Neural crest cell (in vitro differentiated cells): ENCODE measurements at regions not wholly inside any gene's neighbourhood (a gene's known extent, or its start where the extent isn't known, plus 50 kb on each side); places are given as distances from the start of the nearest gene placed in this dataset.
A peak's percentile ranks its signal among the peaks of the same experiment; 100 is the strongest.

Experiments used
- DNase-seq: peaks from one replicate; pipeline ENCODE4 v3.0.0; 2021; ENCODE audit warnings: low read depth, mixed read lengths, low spot score
- H3K27ac Mint-ChIP-seq: one replicate; pipeline ENCODE4 v1.8.0; 2021; ENCODE audit warnings: mild to moderate bottlenecking, mixed read lengths; ENCODE audit not compliant: unreplicated experiment
- H3K27me3 Mint-ChIP-seq: 2 replicates; pipeline ENCODE4 v1.8.0; 2021; ENCODE audit warnings: low read depth, mild to moderate bottlenecking, mixed read lengths
- H3K36me3 Mint-ChIP-seq: 2 replicates; pipeline ENCODE4 v1.8.0; 2021; ENCODE audit warnings: low read depth, mild to moderate bottlenecking, mixed read lengths
- H3K4me1 Mint-ChIP-seq: 2 replicates; pipeline ENCODE4 v1.8.0; 2021; ENCODE audit warnings: mixed read lengths
- H3K4me3 Mint-ChIP-seq: one replicate; pipeline ENCODE4 v1.8.0; 2021; ENCODE audit warnings: mild to moderate bottlenecking, mixed read lengths
- H3K9me3 Mint-ChIP-seq: 2 replicates; pipeline ENCODE4 v1.8.0; 2021; ENCODE audit warnings: mixed read lengths
- CTCF ChIP-seq: fragments of 200-600 bp; sonication (generic); conservative IDR thresholded peaks from 2 replicates; pipeline ENCODE4 v1.5.0; 2021; ENCODE audit warnings: antibody characterized with exemption, mild to moderate bottlenecking

- Mint-ChIP-seq H3K27ac (no peak overlapping the region), H3K4me3 (no peak overlapping the region), H3K36me3 (no peaks in the 10 kb centered on the region), H3K9me3 (peaks cover 11% of the 10 kb centered on the region), H3K4me1 (peaks cover 15% of the 10 kb centered on the region), H3K27me3 (no peaks in the 10 kb centered on the region)
- no peak for TF ChIP-seq CTCF
- no peak for DNase-seq
Observed at GRCh38 chr5:68086439-68086838, 129.1 kb upstream of the PIK3R1 start.

- Mint-ChIP-seq H3K9me3 (peaks cover 6% of the 10 kb centered on the region), H3K27ac (no peak overlapping the region), H3K4me1 (peaks cover 15% of the 10 kb centered on the region), H3K4me3 (no peak overlapping the region), H3K36me3 (no peaks in the 10 kb centered on the region), H3K27me3 (no peaks in the 10 kb centered on the region)
- TF ChIP-seq CTCF: no peak
- DNase-seq: no peak
Observed at GRCh38 chr5:68084396-68084795, 131.2 kb upstream of the PIK3R1 start.

GRCh38 chr5:68080282-68081050, 135.1 kb upstream of the PIK3R1 start:
- Mint-ChIP-seq H3K4me1 (peaks cover 8% of the 10 kb centered on the region), H3K4me3 (no peak overlapping the region), H3K36me3 (peaks cover 2% of the 10 kb centered on the region), H3K27ac (no peak overlapping the region), H3K27me3 (no peaks in the 10 kb centered on the region), H3K9me3 (peaks cover 3% of the 10 kb centered on the region)
- no peak for TF ChIP-seq CTCF
- no peak for DNase-seq

- H3K27me3 Mint-ChIP-seq: no peaks in the 10 kb centered on the region
Observed at GRCh38 chr5:68077349-68077894, 138.1 kb upstream of the PIK3R1 start.

GRCh38 chr5:68074633-68075032, 140.9 kb upstream of the PIK3R1 start:
- Mint-ChIP-seq H3K27ac (peak overlapping the region; percentile 35), H3K36me3 (peaks cover 2% of the 10 kb centered on the region), H3K4me3 (no peak overlapping the region), H3K27me3 (no peaks in the 10 kb centered on the region), H3K9me3 (no peaks in the 10 kb centered on the region), H3K4me1 (peaks cover 8% of the 10 kb centered on the region)
- no peak for TF ChIP-seq CTCF
- DNase-seq: no peak

More at GRCh38 chr5:68077349-68077894, 138.1 kb upstream of the PIK3R1 start:
- no peak overlapping the region for H3K4me3 Mint-ChIP-seq
- peaks cover 2% of the 10 kb centered on the region for H3K36me3 Mint-ChIP-seq
- peak overlapping the region; percentile 0 for H3K27ac Mint-ChIP-seq
- H3K9me3 Mint-ChIP-seq: no peaks in the 10 kb centered on the region
- DNase-seq: no peak
- no peak for TF ChIP-seq CTCF
- peaks cover 8% of the 10 kb centered on the region for H3K4me1 Mint-ChIP-seq
